AG09309 (cell line): ENCODE measurements at regions not wholly inside any gene's neighbourhood (a gene's known extent, or its start where the extent isn't known, plus 50 kb on each side); places are given as distances from the start of the nearest gene placed in this dataset.

Source experiments
- DNase-seq: peaks from one replicate; pipeline ENCODE4 v3.0.0-alpha.2; 2010; ENCODE audit warnings: low read depth
- H3K4me3 ChIP-seq: 2 replicates; pipeline ENCODE4 v1.5.1; 2011; ENCODE audit warnings: mild to moderate bottlenecking, low read depth, low read length, moderate library complexity; ENCODE audit not compliant: control insufficient read depth
- CTCF ChIP-seq: IDR thresholded peaks from 2 replicates; pipeline ENCODE4 v1.5.1; 2011; ENCODE audit warnings: mild to moderate bottlenecking, low read depth, low read length, inconsistent platforms; ENCODE audit not compliant: insufficient read depth, control insufficient read depth; ENCODE audit errors: missing control alignments

- H3K4me3 ChIP-seq: no peak overlapping the region
- TF ChIP-seq CTCF: peak; percentile 80
- DNase-seq: no peak
Observed at GRCh38 chr10:91694170-91694794, 61.4 kb upstream of the PPP1R3C start.

GRCh38 chr10:91691981-91692380 lies 59.1 kb upstream of the PPP1R3C start:
- no peak for DNase-seq
- no peak for TF ChIP-seq CTCF
- no peak overlapping the region for H3K4me3 ChIP-seq

GRCh38 chr10:91690996-91691676 lies 58.3 kb upstream of the PPP1R3C start:
- H3K4me3 ChIP-seq: no peak overlapping the region
- DNase-seq: no peak
- TF ChIP-seq CTCF: no peak

- TF ChIP-seq CTCF: no peak
- DNase-seq: no peak
- H3K4me3 ChIP-seq: no peak overlapping the region
Observed at GRCh38 chr10:91690412-91690811, 57.5 kb upstream of the PPP1R3C start.

- H3K4me3 ChIP-seq: no peak overlapping the region
- DNase-seq: peak; percentile 29
- no peak for TF ChIP-seq CTCF
Observed at GRCh38 chr10:91689731-91690168, 56.9 kb upstream of the PPP1R3C start.

GRCh38 chr10:91684841-91685240 lies 52.0 kb upstream of the PPP1R3C start:
- DNase-seq: no peak
- H3K4me3 ChIP-seq: no peak overlapping the region
- TF ChIP-seq CTCF: no peak
